ENCODE measurements at regions not wholly inside any gene's neighbourhood (a gene's known extent, or its start where the extent isn't known, plus 50 kb on each side); places are given as distances from the start of the nearest gene placed in this dataset.

DNA sequence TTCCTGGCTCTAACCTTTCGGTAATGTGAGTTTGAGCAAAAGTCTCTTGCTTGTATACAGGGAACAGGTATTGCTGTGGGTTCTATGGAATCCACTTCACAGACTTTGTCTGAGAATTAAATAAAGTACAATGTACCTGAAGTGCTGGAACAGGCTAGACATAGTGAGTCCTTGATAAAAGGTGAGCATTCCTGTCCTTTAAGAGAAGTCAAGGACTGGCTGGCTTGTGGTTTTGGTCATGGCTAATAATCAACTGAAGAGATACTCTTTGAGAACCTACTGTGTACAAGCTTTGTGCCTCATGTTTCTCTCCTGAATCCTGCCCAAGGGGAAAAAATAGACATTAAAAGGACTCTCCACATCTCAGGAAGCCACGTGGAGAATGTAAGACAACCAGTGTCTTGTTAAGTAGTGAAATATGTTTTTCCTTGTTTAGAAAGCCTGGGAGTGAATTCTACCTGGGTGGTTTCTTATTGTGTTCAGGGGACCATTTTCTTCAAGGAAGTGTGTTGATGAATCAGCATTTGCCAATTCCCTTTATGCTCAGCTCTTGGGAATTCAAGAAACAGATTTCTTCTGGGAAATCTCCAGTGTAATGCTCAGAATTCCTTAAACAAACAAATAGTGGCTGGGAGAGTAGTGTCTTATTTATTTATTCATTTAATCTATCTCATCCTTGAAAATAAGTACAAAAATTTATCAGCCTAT is 55.2 kb upstream of the PLD5 start:
- no peak for TF ChIP-seq CTCF (IDR thresholded peaks at IDR 0.05; ENCODE audit: extremely low read depth, missing control alignments)
- DNase-seq (ENCODE audit: low spot score), result no peak

Data from GM20000 (cell line).